Muscle of leg (tissue), 3 donors: ENCODE measurements at regions not wholly inside any gene's neighbourhood (a gene's known extent, or its start where the extent isn't known, plus 50 kb on each side); places are given as distances from the start of the nearest gene placed in this dataset.
A peak's percentile ranks its signal among the peaks of the same experiment; 100 is the strongest.

Experiments
- DNase-seq: peaks from one replicate; pipeline ENCODE4 v3.0.0; 2013
- H3K27ac ChIP-seq: one replicate; pipeline ENCODE4 v1.5.1; 2013; ENCODE audit warnings: mild to moderate bottlenecking, low read length, control low read depth
- H3K27me3 ChIP-seq: one replicate; pipeline ENCODE4 v1.6.1; 2013; ENCODE audit warnings: low read length; ENCODE audit not compliant: control insufficient read depth, insufficient read depth
- H3K36me3 ChIP-seq: one replicate; pipeline ENCODE4 v1.6.1; 2013; ENCODE audit warnings: low read length; ENCODE audit not compliant: control insufficient read depth, insufficient read depth
- H3K4me1 ChIP-seq: one replicate; pipeline ENCODE4 v1.6.1; 2013; ENCODE audit warnings: low read length; ENCODE audit not compliant: control insufficient read depth, insufficient read depth
- H3K4me3 ChIP-seq: one replicate; pipeline ENCODE4 v1.5.1; 2013; ENCODE audit warnings: low read length, control low read depth
- H3K9me3 ChIP-seq: replicated peaks from 2 replicates; pipeline ENCODE4 v1.6.1; 2013; ENCODE audit warnings: low read depth, low read length; ENCODE audit not compliant: control insufficient read depth
- WGBS: methylation state at CpG from one replicate; pipeline ENCODE4 v1.1.5; 2013; ENCODE audit warnings: missing lambda C conversion rate; ENCODE audit not compliant: insufficient coverage; 5-methylcytosine and 5-hydroxymethylcytosine counted together

DNA sequence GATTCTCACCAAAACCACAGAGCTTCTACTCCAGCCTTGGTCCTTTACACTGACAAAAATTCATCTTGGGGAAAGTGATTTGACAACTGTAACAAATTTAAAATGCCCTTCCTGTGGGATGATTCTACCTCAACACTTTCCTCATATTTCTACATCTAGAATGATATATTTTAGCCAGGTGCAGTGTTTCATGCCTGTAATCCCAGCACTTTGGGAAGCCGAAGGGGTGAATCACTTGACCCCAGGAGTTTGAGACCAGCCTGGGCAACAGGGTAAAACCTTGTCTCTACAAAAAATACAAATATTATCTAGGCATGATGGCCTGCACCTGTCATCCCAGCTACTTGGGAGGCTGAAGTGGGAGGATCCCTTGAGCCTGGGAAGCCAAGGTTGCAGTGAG is 408.6 kb downstream of the CDH7 start:
- H3K9me3 ChIP-seq, result no peaks in the 10 kb centered on the region
- no peaks in the 10 kb centered on the region for H3K27me3 ChIP-seq
- no peaks in the 10 kb centered on the region for H3K4me1 ChIP-seq
- H3K36me3 ChIP-seq, result no peaks in the 10 kb centered on the region
- H3K4me3 ChIP-seq, result no peak overlapping the region
- no peak for DNase-seq
- no peak overlapping the region for H3K27ac ChIP-seq
- WGBS, result no CpG with 5 or more reads among the region's 1 CpG

DNA sequence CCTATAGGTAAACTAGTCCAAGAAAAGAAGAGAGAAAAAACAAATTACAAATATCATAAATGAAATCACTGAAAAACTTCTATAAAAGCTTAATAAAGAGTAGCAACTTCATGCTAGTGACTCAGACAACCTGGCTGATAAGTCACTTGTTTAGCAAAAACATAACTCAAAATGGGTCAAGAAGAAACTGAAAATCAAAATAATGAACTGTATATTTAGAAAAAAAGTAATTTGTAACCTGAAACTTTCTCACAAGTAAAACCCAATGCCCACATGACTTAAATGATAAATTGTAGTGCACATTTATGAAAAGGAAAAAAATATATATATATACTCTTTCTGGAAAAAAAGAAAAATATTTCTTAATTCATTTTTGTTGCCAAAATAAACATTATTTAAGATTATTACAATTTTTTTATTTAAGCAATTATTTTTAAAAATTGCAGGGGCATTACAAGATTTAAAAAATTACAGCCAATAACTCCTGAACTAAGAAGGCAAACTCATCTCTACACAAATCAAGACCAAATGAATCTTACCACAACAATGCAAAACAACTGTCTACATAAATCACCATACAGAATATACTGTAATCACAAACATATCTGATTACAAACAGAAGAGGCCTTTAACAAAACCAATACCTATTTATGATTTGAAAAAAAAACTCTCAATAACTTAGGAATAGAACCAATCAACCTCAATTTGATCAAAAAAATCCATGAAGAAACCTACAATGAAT is 406.3 kb downstream of the CDH7 start:
- Histone ChIP-seq H3K27ac (no peak overlapping the region), H3K27me3 (no peaks in the 10 kb centered on the region), H3K4me1 (no peaks in the 10 kb centered on the region), H3K4me3 (no peak overlapping the region), H3K9me3 (no peaks in the 10 kb centered on the region), H3K36me3 (no peaks in the 10 kb centered on the region)
- no peak for DNase-seq

DNA sequence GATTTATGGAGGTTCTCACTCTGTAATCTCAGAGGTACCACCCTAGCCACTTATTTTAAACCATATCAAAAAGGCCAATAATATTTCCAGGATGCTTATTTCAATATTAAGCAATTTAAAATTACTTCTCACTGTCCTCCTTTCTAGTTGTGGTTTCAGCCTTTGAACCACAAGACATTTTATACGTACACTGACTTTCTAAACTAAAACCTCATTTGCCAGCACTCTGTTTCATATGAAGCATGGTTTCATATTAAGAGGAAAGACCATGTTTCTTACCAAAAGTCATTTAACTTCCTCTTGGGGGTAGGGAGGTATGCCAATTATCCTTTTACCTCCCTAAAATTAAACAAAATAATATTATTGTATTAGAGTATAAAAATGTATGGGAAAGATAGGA is 399.8 kb downstream of the CDH7 start:
- Histone ChIP-seq H3K9me3 (no peaks in the 10 kb centered on the region), H3K4me3 (no peak overlapping the region), H3K27ac (no peak overlapping the region), H3K27me3 (no peaks in the 10 kb centered on the region), H3K36me3 (no peaks in the 10 kb centered on the region), H3K4me1 (no peaks in the 10 kb centered on the region)
- no CpG with 5 or more reads among the region's 1 CpG for WGBS
- no peak for DNase-seq

DNA sequence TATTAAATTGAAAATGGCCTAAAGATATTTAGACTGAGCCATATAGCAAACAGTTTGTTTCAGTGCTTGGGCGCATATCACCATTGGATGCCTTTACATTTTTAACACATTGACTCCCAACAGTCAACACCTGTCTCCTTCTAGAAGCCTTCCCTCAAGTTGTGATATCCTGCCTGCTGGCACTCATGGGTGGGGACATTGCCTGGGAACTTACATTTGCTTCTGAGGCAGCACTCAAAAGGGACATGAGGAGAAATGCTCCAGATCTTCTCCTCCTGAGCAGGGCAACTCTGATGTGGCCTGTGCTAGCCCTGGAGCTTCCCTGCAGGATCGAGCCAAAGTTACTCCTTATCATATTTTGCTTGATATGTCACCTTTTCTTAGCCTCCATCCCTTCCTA is 392.2 kb downstream of the CDH7 start:
- no peak for DNase-seq
- H3K4me3 ChIP-seq, result no peak overlapping the region
- H3K27me3 ChIP-seq, result no peaks in the 10 kb centered on the region
- H3K36me3 ChIP-seq, result no peaks in the 10 kb centered on the region
- H3K27ac ChIP-seq, result no peak overlapping the region
- no peaks in the 10 kb centered on the region for H3K9me3 ChIP-seq
- no peaks in the 10 kb centered on the region for H3K4me1 ChIP-seq
- 85% methylated on average over 2 of the region's 2 CpGs for WGBS

DNA sequence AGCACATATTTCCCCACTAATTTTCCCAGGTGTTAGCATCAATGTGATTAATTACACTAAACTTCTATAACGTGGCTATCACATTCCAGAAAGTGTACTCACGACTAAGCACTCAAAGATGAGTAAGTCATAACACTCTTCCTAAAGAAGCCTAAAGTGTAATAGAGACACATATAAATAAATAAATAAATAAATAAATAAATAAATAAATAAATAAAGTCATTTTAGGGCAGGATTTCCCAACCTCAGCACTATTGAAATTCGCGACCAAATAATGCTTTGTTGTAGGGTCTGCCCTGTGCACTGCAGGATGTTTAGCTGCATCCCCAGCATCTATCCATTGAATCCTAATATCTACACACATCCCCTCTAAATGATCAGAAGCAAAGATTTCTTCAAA is 390.9 kb downstream of the CDH7 start:
- no CpG with 5 or more reads among the region's 4 CpGs for WGBS
- H3K27me3 ChIP-seq, result no peaks in the 10 kb centered on the region
- no peaks in the 10 kb centered on the region for H3K4me1 ChIP-seq
- no peak overlapping the region for H3K27ac ChIP-seq
- H3K9me3 ChIP-seq, result no peaks in the 10 kb centered on the region
- H3K4me3 ChIP-seq, result no peak overlapping the region
- H3K36me3 ChIP-seq, result no peaks in the 10 kb centered on the region
- DNase-seq, result no peak

DNA sequence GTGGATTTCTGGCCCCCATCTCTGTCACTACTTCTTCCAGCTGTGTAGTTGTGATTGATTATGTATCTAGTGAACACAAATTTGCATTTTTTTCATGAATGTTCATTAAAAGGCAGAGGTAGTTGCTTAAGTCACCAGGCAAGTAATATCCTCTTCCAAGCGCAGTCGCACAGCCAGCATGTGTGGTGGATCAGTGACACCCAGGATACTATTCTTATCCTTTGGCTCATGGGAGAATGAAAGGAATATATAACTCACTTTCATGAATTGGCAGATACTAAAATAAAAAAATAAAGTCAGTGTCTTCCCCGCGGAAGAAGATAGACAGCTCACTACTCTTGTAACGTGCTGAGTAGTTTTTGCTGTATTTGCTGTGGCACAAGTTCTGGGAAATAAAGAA is 387.8 kb downstream of the CDH7 start:
- Histone ChIP-seq H3K4me1 (no peaks in the 10 kb centered on the region), H3K9me3 (no peaks in the 10 kb centered on the region), H3K27ac (no peak overlapping the region), H3K27me3 (no peaks in the 10 kb centered on the region), H3K36me3 (no peaks in the 10 kb centered on the region), H3K4me3 (no peak overlapping the region)
- no CpG with 5 or more reads among the region's 5 CpGs for WGBS
- DNase-seq, result peak; percentile 14

DNA sequence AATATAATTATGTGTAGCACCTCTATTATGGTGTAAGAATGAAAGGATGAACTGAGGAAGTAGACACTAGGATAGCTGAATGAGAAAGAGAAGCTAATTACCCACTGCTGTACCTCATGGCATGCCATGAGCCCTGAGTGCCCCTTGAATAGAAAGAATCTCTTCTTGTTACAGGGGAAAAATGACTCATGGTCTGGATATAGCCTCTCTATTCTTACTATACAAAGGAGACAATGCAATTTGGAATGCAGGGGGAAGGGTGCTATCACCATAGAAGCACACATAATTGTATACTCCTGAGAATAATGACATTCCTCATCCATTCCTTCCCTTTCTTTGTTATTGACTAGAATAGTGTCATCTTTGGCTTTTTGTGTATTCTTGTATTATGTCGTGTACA is 385.2 kb downstream of the CDH7 start:
- Histone ChIP-seq H3K4me3 (no peak overlapping the region), H3K27me3 (no peaks in the 10 kb centered on the region), H3K9me3 (no peaks in the 10 kb centered on the region), H3K36me3 (no peaks in the 10 kb centered on the region), H3K27ac (no peak overlapping the region), H3K4me1 (no peaks in the 10 kb centered on the region)
- DNase-seq, result peak; percentile 11
- no CpG with 5 or more reads among the region's 1 CpG for WGBS

DNA sequence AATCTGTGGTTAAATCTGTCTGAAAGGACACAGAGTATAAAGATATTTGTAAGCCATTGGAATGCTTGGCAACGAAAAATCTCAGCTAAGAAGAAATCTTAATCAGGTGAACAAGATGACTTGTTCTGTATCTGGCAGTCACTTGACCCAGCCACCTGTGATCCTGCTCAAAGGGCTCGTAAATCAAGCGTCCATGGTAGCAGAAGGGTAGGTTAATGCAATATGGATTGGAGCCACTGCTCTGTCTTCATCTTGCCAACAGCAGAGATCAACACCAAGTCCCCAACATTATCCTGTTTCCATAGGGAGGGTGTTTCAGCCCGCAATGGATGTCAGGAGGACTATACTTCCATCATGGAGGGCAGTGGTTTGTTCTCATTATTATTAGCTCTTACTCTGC is 378.4 kb downstream of the CDH7 start:
- no peaks in the 10 kb centered on the region for H3K4me1 ChIP-seq
- H3K9me3 ChIP-seq, result no peaks in the 10 kb centered on the region
- no peak overlapping the region for H3K27ac ChIP-seq
- WGBS, result 36% methylated on average over 1 of the region's 4 CpGs
- no peaks in the 10 kb centered on the region for H3K27me3 ChIP-seq
- no peak overlapping the region for H3K4me3 ChIP-seq
- H3K36me3 ChIP-seq, result no peaks in the 10 kb centered on the region
- no peak for DNase-seq

DNA sequence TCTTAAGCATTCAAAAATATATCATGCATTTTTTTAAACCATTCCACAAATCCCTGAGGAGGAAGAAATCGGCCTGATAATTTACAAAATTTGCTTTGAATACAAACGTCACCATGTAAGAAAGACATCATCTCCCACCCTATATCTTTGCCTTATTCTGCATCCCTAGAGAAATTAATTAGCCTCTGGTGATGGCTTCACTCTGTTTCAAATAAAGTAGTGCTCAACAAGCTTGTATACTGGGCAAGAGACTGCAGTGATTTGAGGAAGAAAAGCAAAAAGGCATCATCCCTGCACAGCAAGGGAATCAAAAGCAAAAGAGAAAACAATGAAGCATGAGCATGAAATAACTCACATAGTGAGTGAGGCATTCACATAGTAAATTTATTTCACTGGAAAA is 375.5 kb downstream of the CDH7 start:
- DNase-seq, result no peak
- H3K4me3 ChIP-seq, result no peak overlapping the region
- H3K27me3 ChIP-seq, result no peaks in the 10 kb centered on the region
- no peaks in the 10 kb centered on the region for H3K4me1 ChIP-seq
- H3K27ac ChIP-seq, result no peak overlapping the region
- H3K9me3 ChIP-seq, result no peaks in the 10 kb centered on the region
- H3K36me3 ChIP-seq, result no peaks in the 10 kb centered on the region
- WGBS, result no CpG with 5 or more reads among the region's 2 CpGs

DNA sequence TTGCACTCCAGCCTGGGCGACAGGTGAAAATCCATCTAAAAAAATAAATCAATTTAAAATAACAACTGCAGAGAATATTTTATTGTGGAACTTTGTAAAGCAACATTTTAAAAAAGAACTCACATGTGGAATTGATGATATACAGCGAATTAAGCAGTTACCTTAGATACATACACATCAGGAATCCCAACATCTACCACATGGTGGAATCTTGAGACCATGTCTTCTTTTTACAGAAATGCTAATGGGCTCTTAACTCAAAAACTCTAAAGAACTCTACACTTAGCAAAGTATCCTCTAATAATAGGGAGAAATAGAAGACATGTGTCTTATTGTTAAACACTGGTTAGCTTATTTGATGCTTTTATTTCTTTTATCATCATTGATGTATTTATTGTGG is 373.6 kb downstream of the CDH7 start:
- no CpG with 5 or more reads among the region's 2 CpGs for WGBS
- no peaks in the 10 kb centered on the region for H3K4me1 ChIP-seq
- H3K36me3 ChIP-seq, result no peaks in the 10 kb centered on the region
- DNase-seq, result no peak
- no peaks in the 10 kb centered on the region for H3K27me3 ChIP-seq
- H3K9me3 ChIP-seq, result no peaks in the 10 kb centered on the region
- H3K27ac ChIP-seq, result no peak overlapping the region
- H3K4me3 ChIP-seq, result no peak overlapping the region

DNA sequence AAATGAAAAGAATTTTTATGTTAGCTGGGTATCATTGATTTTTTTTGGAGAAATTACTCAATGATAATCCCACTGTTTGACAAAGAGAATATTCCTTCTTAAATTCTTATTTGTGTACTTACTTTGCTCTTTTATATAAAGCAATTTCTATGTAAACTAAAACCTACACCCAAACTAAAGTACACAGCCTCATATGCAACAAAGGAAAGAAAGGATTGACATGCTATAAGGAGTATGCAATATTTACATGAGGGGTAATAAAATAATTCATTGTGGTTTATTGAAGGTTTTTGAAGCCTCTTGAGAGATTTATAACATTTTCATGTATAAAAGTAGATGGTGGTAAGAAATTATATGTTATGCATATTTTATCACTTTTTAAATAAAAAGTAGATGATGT is 368.5 kb downstream of the CDH7 start:
- Histone ChIP-seq H3K9me3 (no peaks in the 10 kb centered on the region), H3K4me3 (no peak overlapping the region), H3K27ac (no peak overlapping the region), H3K4me1 (no peaks in the 10 kb centered on the region), H3K27me3 (no peaks in the 10 kb centered on the region), H3K36me3 (no peaks in the 10 kb centered on the region)
- DNase-seq, result no peak
